OCI-LY3 (cell line): ENCODE measurements at regions not wholly inside any gene's neighbourhood (a gene's known extent, or its start where the extent isn't known, plus 50 kb on each side); places are given as distances from the start of the nearest gene placed in this dataset.

Experiments used
- EZH2phosphoT487 ChIP-seq: fragments of 200-600 bp; shearing (Covaris generic); IDR thresholded peaks from 2 replicates; pipeline ENCODE4 v1.6.1; 2018; ENCODE audit warnings: antibody characterized with exemption, mixed run types, low read depth
- TF ChIP-seq, protein P1 (sequence below): fragments of 200-600, 300-600 bp; sonication (generic); IDR thresholded peaks from 2 replicates; pipeline ENCODE4 v1.5.1; 2014; ENCODE audit warnings: antibody characterized with exemption, low read length, low read depth

- TF ChIP-seq, protein P1, sequence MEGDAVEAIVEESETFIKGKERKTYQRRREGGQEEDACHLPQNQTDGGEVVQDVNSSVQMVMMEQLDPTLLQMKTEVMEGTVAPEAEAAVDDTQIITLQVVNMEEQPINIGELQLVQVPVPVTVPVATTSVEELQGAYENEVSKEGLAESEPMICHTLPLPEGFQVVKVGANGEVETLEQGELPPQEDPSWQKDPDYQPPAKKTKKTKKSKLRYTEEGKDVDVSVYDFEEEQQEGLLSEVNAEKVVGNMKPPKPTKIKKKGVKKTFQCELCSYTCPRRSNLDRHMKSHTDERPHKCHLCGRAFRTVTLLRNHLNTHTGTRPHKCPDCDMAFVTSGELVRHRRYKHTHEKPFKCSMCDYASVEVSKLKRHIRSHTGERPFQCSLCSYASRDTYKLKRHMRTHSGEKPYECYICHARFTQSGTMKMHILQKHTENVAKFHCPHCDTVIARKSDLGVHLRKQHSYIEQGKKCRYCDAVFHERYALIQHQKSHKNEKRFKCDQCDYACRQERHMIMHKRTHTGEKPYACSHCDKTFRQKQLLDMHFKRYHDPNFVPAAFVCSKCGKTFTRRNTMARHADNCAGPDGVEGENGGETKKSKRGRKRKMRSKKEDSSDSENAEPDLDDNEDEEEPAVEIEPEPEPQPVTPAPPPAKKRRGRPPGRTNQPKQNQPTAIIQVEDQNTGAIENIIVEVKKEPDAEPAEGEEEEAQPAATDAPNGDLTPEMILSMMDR, result no peak
- no peak for TF ChIP-seq EZH2phosphoT487
These were observed 260.2 kb upstream of the NR4A3 start for GRCh38 chr9:99561509-99561917.
